HG03442 (cell line): ENCODE measurements at regions not wholly inside any gene's neighbourhood (a gene's known extent, or its start where the extent isn't known, plus 50 kb on each side); places are given as distances from the start of the nearest gene placed in this dataset.

Source experiments
- ATAC-seq: cut with Tn5 transposase; IDR thresholded peaks from one replicate; pipeline ENCODE4 v1.9.1; 2021; ENCODE audit warnings: mild to moderate bottlenecking, moderate library complexity; ENCODE audit not compliant: unreplicated experiment

- no peak for ATAC-seq
These were observed 249.9 kb downstream of the IPMK start for GRCh38 chr10:58017719-58018367.

GRCh38 chr10:58016614-58017013 lies 251.1 kb downstream of the IPMK start:
- no peak for ATAC-seq

GRCh38 chr10:58014436-58014835 lies 253.3 kb downstream of the IPMK start:
- no peak for ATAC-seq

GRCh38 chr10:58013406-58013805 lies 254.3 kb downstream of the IPMK start:
- ATAC-seq, result no peak

GRCh38 chr10:58010073-58010702 lies 257.5 kb downstream of the IPMK start:
- ATAC-seq, result peak; percentile 41

GRCh38 chr10:58003945-58004344 lies 263.7 kb downstream of the IPMK start:
- ATAC-seq, result no peak

- ATAC-seq, result no peak
These were observed 266.5 kb downstream of the IPMK start for GRCh38 chr10:58001159-58001558.

- ATAC-seq, result no peak
These were observed 271.2 kb downstream of the IPMK start for GRCh38 chr10:57996536-57996935.

GRCh38 chr10:57993302-57993701 lies 274.4 kb downstream of the IPMK start:
- no peak for ATAC-seq

- ATAC-seq, result no peak
These were observed 275.2 kb downstream of the IPMK start for GRCh38 chr10:57992321-57993077.

- ATAC-seq, result no peak
These were observed 278.7 kb downstream of the IPMK start for GRCh38 chr10:57988964-57989363.

- ATAC-seq, result no peak
These were observed 280.5 kb downstream of the IPMK start for GRCh38 chr10:57987055-57987721.

- no peak for ATAC-seq
These were observed 281.3 kb downstream of the IPMK start for GRCh38 chr10:57986422-57986821.

GRCh38 chr10:57983281-57983791 lies 284.4 kb downstream of the IPMK start:
- no peak for ATAC-seq

GRCh38 chr10:57982091-57982490 lies 285.6 kb downstream of the IPMK start:
- no peak for ATAC-seq

GRCh38 chr10:57979956-57980355 lies 287.7 kb downstream of the IPMK start:
- ATAC-seq, result no peak

GRCh38 chr10:57979491-57979890 lies 288.2 kb downstream of the IPMK start:
- ATAC-seq, result no peak

- no peak for ATAC-seq
These were observed 290.4 kb downstream of the IPMK start for GRCh38 chr10:57977262-57977661.

- no peak for ATAC-seq
These were observed 294.2 kb downstream of the IPMK start for GRCh38 chr10:57973451-57973850.

- ATAC-seq, result no peak
These were observed 294.9 kb downstream of the IPMK start for GRCh38 chr10:57972783-57973182.

GRCh38 chr10:57968328-57969016 lies 299.2 kb downstream of the IPMK start:
- ATAC-seq, result no peak
